GM13976 (cell line): ENCODE measurements at regions not wholly inside any gene's neighbourhood (a gene's known extent, or its start where the extent isn't known, plus 50 kb on each side); places are given as distances from the start of the nearest gene placed in this dataset.

Experiments
- DNase-seq: peaks from one replicate; pipeline ENCODE4 v3.0.0; 2012; ENCODE audit warnings: low spot score
- in situ Hi-C: fragments of 300-500 bp; cut with MboI; formaldehyde crosslinking; loops from one replicate; pipeline ENCODE4 v1.12.0; 2022; ENCODE audit warnings: low sequenced_read_pairs, mixed read lengths, inconsistent platforms; ENCODE audit not compliant: unreplicated experiment
- TF ChIP-seq, protein P1 (sequence below): IDR thresholded peaks from 2 replicates; pipeline ENCODE4 v1.5.1; 2012; ENCODE audit warnings: borderline replicate concordance, mild to moderate bottlenecking; ENCODE audit not compliant: insufficient read depth; ENCODE audit errors: extremely low read depth, missing control alignments, control extremely low read depth

DNA sequence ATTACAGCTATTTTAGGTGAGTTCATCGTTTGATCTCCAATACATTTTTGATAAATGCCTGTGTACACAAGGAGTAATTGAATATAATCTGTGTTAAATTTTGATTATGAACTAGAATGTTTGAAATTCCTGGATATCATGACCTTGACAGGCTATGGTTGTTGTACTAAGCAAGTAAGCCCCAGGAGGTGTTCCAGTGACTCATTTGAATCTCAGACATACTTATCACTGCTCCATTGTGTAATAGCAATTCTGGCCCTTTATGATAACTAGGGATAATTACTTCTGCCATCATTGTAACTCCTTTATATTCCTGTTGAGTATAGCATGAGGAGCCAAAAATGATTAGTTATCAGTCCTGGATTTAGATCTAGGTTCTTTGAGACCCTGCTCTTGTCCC is 1424.6 kb upstream of the ADGRB3 start:
- DNase-seq, result no peak
- in situ Hi-C loops, result no loop called here
- TF ChIP-seq, protein P1, sequence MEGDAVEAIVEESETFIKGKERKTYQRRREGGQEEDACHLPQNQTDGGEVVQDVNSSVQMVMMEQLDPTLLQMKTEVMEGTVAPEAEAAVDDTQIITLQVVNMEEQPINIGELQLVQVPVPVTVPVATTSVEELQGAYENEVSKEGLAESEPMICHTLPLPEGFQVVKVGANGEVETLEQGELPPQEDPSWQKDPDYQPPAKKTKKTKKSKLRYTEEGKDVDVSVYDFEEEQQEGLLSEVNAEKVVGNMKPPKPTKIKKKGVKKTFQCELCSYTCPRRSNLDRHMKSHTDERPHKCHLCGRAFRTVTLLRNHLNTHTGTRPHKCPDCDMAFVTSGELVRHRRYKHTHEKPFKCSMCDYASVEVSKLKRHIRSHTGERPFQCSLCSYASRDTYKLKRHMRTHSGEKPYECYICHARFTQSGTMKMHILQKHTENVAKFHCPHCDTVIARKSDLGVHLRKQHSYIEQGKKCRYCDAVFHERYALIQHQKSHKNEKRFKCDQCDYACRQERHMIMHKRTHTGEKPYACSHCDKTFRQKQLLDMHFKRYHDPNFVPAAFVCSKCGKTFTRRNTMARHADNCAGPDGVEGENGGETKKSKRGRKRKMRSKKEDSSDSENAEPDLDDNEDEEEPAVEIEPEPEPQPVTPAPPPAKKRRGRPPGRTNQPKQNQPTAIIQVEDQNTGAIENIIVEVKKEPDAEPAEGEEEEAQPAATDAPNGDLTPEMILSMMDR, result no peak

DNA sequence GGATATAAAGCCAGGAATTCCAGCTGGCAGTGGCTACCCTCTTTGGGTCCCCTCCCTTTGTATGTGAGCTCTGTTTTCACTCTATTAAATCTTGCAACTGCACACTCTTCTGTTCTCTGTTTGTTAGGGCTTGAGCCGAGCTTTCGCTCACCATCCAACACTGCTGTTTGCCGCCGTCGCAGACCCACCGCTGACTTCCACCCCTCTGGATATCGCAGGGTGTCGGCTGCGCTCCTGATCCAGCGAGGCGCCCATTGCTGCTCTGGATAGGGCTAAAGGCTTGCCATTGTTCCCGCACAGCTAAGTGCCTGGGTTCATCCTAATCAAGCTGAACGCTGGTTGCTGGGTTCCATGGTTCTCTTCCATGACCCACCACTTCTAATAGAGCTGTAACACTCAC is 1433.5 kb upstream of the ADGRB3 start:
- no peak for DNase-seq
- TF ChIP-seq, protein P1, result no peak
- in situ Hi-C loops, result no loop called here

DNA sequence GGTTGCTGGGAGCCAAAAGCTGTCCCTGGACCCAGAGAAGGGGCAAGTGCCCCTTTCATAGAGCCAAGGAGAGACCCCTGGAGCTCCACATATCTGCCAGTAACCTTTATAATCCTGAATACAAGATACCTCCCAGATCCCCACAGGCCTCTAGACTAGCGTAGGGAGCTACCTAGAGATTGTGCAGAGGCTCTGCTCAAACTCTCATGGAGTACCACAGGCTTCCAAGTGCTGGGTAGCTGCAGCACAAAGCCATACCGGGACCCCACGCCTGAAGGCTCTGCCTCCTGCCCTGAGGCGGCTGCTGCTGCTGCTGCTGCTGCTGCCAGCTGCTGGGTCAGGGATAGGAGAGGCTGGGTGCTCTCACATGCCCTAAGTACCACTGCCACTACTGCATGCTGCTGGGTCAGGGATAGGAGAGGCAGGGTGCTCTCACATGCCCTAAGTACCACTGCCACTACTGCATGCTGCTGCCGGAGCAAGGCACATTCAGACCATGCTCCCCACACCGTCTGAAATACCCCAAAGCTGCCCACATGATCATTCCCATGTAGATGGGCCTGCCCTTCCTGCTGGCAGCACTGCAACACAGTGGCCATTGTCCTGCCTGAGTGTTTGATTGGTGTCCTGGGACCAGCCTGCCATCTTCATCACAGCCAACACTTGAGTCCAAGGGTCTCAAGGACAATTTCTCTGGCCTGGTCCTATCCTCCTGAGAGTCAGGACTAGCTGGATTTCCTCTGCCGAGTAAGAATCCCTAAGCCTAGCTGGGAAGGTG is 1434.3 kb upstream of the ADGRB3 start:
- in situ Hi-C loops, result no loop called here
- TF ChIP-seq, protein P1, result no peak
- DNase-seq, result no peak

DNA sequence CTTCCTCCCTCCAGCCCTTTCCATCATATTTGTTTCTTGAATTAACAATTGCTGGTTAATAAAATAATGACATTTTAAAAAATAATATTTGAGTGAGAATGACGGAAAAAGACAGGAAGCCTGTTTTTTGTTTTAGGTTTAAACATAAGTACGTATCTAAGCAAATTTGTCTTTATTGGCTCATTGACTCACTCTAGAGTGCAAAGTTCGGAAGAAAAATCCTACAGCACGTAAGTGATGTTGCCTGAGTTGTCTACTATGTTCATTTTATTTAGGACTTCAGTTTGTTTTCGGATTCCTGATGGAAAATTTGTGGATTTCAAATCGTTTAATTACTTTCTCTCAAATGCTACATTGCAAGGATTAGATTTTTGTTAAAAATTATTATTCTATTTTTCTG is 1435.7 kb upstream of the ADGRB3 start:
- TF ChIP-seq, protein P1, result no peak
- DNase-seq, result no peak
- in situ Hi-C loops, result no loop called here

DNA sequence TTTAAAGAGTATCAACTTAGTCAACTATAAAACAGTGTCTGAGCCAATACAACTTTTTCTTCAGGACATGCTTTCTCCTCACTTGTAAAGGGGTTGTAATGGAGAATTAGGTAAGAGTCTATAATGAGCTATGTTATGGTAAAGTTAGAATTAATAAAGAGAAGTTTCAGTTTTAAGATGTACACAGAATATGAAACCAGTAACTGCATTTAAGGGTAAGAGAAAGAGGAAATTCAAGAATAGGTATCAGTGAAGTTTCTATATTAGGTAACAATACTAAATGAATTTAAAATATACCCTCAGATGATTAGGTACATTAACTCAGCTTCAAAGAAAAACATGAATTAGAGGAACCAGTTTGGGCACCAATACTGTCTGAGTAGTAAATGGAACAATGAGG is 1444.3 kb upstream of the ADGRB3 start:
- in situ Hi-C loops, result no loop called here
- DNase-seq, result no peak
- TF ChIP-seq, protein P1, result no peak

DNA sequence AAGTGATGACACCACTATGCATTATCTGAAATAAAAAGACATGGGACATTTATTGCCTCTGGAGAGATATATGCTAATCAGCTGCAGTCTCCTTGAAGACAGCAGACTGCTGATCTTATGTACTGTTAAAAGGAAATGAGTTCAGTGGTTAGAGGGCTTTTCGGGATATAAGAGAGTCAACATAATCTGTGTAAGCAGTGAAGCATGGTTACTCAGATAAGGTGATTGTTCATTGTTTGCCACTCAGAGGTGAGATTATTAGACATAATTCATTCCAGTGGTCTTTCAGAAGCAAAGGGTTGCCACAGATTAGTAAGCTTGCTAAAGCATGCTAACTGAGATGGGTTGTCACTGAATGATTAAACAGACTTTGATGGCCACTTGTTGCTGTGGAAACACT is 1450.7 kb upstream of the ADGRB3 start:
- TF ChIP-seq, protein P1, result no peak
- no peak for DNase-seq
- in situ Hi-C loops, result no loop called here

DNA sequence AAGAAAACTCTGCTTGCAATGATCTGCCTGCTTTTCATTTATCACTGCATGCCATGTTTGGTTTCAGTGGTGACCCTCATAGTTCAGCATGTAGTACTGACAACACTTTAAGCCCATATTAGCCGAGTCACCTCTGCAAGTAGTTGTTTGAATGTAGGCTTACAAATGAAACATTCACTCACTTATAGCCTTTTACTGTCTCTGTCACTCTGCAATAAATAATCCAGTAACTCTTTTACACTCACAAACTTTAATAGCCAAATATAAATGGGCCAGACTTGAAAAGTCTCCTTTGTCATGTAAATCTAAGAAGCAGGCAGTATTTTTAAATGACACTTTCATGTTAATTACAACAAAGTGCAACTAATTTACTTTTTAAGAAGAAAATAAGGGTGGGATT is 1460.0 kb upstream of the ADGRB3 start:
- TF ChIP-seq, protein P1, result no peak
- DNase-seq, result no peak
- in situ Hi-C loops, result no loop called here
